ENCODE measurements at regions not wholly inside any gene's neighbourhood (a gene's known extent, or its start where the extent isn't known, plus 50 kb on each side); places are given as distances from the start of the nearest gene placed in this dataset.

- Histone ChIP-seq H3K4me1 (ENCODE audit: control insufficient read depth in 2 of 2, insufficient read depth in 2 of 2, low read length in 2 of 2) (no peaks in the 10 kb centered on the region), H3K9me3 (ENCODE audit: control extremely low read depth in 1 of 3, control insufficient read depth in 2 of 3, insufficient read depth in 1 of 3, low read length in 2 of 3) (no peaks in the 10 kb centered on the region), H4K20me1 (ENCODE audit: control insufficient read depth, insufficient read depth, low read length, poor library complexity, severe bottlenecking) (no peaks in the 10 kb centered on the region), H3K9ac (ENCODE audit: low read length) (no peak overlapping the region), H3K27ac (ENCODE audit: low read length in 2 of 2) (no peak overlapping the region), H2AFZ (ENCODE audit: insufficient read depth, low read depth, low read length, poor library complexity, severe bottlenecking) (no peak overlapping the region), H3K79me2 (ENCODE audit: control insufficient read depth, insufficient read depth, low read length) (no peaks in the 10 kb centered on the region), H3K4me2 (replicated peaks; ENCODE audit: low read depth, low read length, poor library complexity, severe bottlenecking) (no peak overlapping the region), H3K4me3 (ENCODE audit: control extremely low read depth in 1 of 5, extremely low read depth in 1 of 5, insufficient read depth in 1 of 5, low read depth in 2 of 5, low read length in 4 of 5) (no peak overlapping the region), H3K27me3 (replicated peaks in 1 of 4; ENCODE audit: control extremely low read depth in 1 of 4, control insufficient read depth in 3 of 4, insufficient read depth in 4 of 4, low read length in 3 of 4) (no peaks in the 10 kb centered on the region), H3K36me3 (replicated peaks in 1 of 2; ENCODE audit: control extremely low read depth in 1 of 2, control insufficient read depth in 1 of 2, extremely low read depth in 1 of 2, insufficient read depth in 2 of 2, low read length in 1 of 2) (no peaks in the 10 kb centered on the region)
- no peak overlapping the region for H3K27ac Mint-ChIP-seq
- no peak overlapping the region for H3K4me3 Mint-ChIP-seq
- H3K4me1 Mint-ChIP-seq, result no peaks in the 10 kb centered on the region
- H3K27me3 Mint-ChIP-seq, result no peaks in the 10 kb centered on the region
- WGBS (ENCODE audit: insufficient coverage), result no CpG with 5 or more reads among the region's 1 CpG
- ChIA-PET POLR2A (no interaction called here), CTCF (no interaction called here)
- DNase-seq (no peak), ATAC-seq (ENCODE audit: low read depth) (no peak)
- TF ChIP-seq EZH2 (IDR thresholded peaks at IDR 0.05; ENCODE audit: borderline replicate concordance, insufficient read depth, low read depth, low read length, poor library complexity, severe bottlenecking) (no peak), CTCF (IDR thresholded peaks at IDR 0.05) (no peak)
- peaks cover under 1% of the 10 kb centered on the region for H3K9me3 Mint-ChIP-seq (ENCODE audit: insufficient read depth)
- intact Hi-C loops (cut with micrococcal nuclease), result no loop called here
Observed at GRCh38 chr13:80584785-80585184, 243.9 kb upstream of the SPRY2 start.

- Mint-ChIP-seq H3K27ac (no peak overlapping the region), H3K9me3 (ENCODE audit: insufficient read depth) (peaks cover 2% of the 10 kb centered on the region), H3K27me3 (no peaks in the 10 kb centered on the region), H3K4me1 (no peaks in the 10 kb centered on the region), H3K4me3 (no peak overlapping the region)
- CTCF ChIA-PET, result no interaction called here
- POLR2A ChIA-PET, result no interaction called here
- no peak overlapping the region for H2AFZ ChIP-seq (ENCODE audit: insufficient read depth, low read depth, low read length, poor library complexity, severe bottlenecking)
- H3K27ac ChIP-seq (ENCODE audit: low read length in 2 of 2), result no peak overlapping the region
- TF ChIP-seq EZH2 (IDR thresholded peaks at IDR 0.05; ENCODE audit: borderline replicate concordance, insufficient read depth, low read depth, low read length, poor library complexity, severe bottlenecking), result no peak
- TF ChIP-seq CTCF (IDR thresholded peaks at IDR 0.05), result no peak
- no peak overlapping the region for H3K4me3 ChIP-seq (ENCODE audit: control extremely low read depth in 1 of 5, extremely low read depth in 1 of 5, insufficient read depth in 1 of 5, low read depth in 2 of 5, low read length in 4 of 5)
- H3K36me3 ChIP-seq (replicated peaks in 1 of 2; ENCODE audit: control extremely low read depth in 1 of 2, control insufficient read depth in 1 of 2, extremely low read depth in 1 of 2, insufficient read depth in 2 of 2, low read length in 1 of 2), result no peaks in the 10 kb centered on the region
- no peak for ATAC-seq (ENCODE audit: low read depth)
- H3K9me3 ChIP-seq (ENCODE audit: control extremely low read depth in 1 of 3, control insufficient read depth in 2 of 3, insufficient read depth in 1 of 3, low read length in 2 of 3), result no peaks in the 10 kb centered on the region
- H3K9ac ChIP-seq (ENCODE audit: low read length), result no peak overlapping the region
- H3K27me3 ChIP-seq (replicated peaks in 1 of 4; ENCODE audit: control extremely low read depth in 1 of 4, control insufficient read depth in 3 of 4, insufficient read depth in 4 of 4, low read length in 3 of 4), result no peaks in the 10 kb centered on the region
- H4K20me1 ChIP-seq (ENCODE audit: control insufficient read depth, insufficient read depth, low read length, poor library complexity, severe bottlenecking), result no peaks in the 10 kb centered on the region
- no peaks in the 10 kb centered on the region for H3K4me1 ChIP-seq (ENCODE audit: control insufficient read depth in 2 of 2, insufficient read depth in 2 of 2, low read length in 2 of 2)
- no peaks in the 10 kb centered on the region for H3K79me2 ChIP-seq (ENCODE audit: control insufficient read depth, insufficient read depth, low read length)
- DNase-seq, result no peak
- intact Hi-C loops (cut with micrococcal nuclease), result no loop called here
- H3K4me2 ChIP-seq (replicated peaks; ENCODE audit: low read depth, low read length, poor library complexity, severe bottlenecking), result no peak overlapping the region
Observed at GRCh38 chr13:80584306-80584705, 243.4 kb upstream of the SPRY2 start.
